ENCODE measurements at regions not wholly inside any gene's neighbourhood (a gene's known extent, or its start where the extent isn't known, plus 50 kb on each side); places are given as distances from the start of the nearest gene placed in this dataset.
"Not testable (repeated sequence)": the region's sequence is repeated elsewhere in the genome, so short reads cannot be mapped to it uniquely, and the experiment has no call there.

DNA sequence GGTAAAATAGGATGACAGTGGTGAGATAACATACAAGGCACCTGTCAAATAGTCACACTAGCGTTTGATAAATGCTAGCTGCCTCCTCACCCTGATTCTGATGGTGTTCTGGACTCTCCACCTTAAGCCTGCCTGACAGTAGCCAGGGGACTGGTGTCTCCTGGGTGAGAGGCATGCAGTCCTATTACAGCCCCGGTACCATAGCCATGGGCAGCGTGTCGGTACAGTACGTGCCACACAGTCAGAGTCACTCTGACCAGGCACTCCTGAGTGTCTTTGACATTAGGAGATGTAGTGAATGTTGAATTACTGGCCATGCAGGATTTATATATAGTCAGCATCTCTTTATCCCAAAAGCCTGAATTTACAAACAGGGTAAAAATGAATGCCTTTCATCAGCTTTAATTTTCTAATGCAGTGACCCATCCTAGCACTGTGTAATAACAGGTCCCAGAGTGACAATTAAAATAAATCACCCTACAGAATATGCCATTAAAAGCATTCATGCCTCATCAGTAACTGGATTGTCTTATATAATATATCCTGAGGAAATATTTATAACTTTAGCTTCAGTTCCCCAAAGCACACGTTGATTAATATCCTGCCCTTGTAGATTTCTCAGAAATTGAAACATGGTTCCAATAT is 760.3 kb upstream of the SOX11 start:
- DNase-seq (ENCODE audit: low read depth, low spot score) (no peak), ATAC-seq (no peak)
- Histone ChIP-seq H3K9me3 (ENCODE audit: control insufficient read depth in 1 of 2, insufficient read depth in 1 of 2, low read depth in 1 of 2, low read length in 2 of 2) (peaks cover 0 to 14% of the 10 kb centered on the region in 2 experiments; a peak in 2 of 4 replicates), H4K20me1 (ENCODE audit: insufficient read depth) (no peaks in the 10 kb centered on the region), H3K4me1 (ENCODE audit: control insufficient read depth in 1 of 2, insufficient read depth in 2 of 2, low read length in 2 of 2) (no peaks in the 10 kb centered on the region), H3K4me3 (replicated peaks in 1 of 2; ENCODE audit: low read depth in 1 of 2, low read length in 2 of 2) (no peak overlapping the region), H3K4me2 (ENCODE audit: low read length) (no peak overlapping the region), H3K79me2 (ENCODE audit: insufficient read depth, low read length) (no peaks in the 10 kb centered on the region), H2AFZ (ENCODE audit: low read depth, low read length, poor library complexity, severe bottlenecking) (no peak overlapping the region), H3K27me3 (ENCODE audit: insufficient read depth, low read length) (no peaks in the 10 kb centered on the region), H3K27ac (ENCODE audit: low read depth, low read length) (no peak overlapping the region), H3K36me3 (ENCODE audit: control insufficient read depth in 1 of 2, insufficient read depth in 2 of 2, low read length in 2 of 2) (no peaks in the 10 kb centered on the region), H3K9me2 (ENCODE audit: insufficient read depth) (no peaks in the 10 kb centered on the region), H3K9ac (ENCODE audit: low read length) (no peak overlapping the region)
- ChIA-PET POLR2A (no interaction called here), RAD21 (ENCODE audit: low non-redundant PET in 1 of 2, low total read pairs in 2 of 2, uncharacterized antibody in 2 of 2, unreplicated experiment in 2 of 2) (no interaction called here), CTCF (no interaction called here)
- intact Hi-C loops (cut with micrococcal nuclease): no loop called here
- BruUV-seq (replicated peaks): no TSS peak
- TF ChIP-seq ELF1 (IDR thresholded peaks at IDR 0.05; ENCODE audit: borderline replicate concordance, low read depth) (no peak), YY1 (IDR thresholded peaks at IDR 0.05; ENCODE audit: extremely low read depth, insufficient replicate concordance, low read depth, low read length) (no peak), ZNF274 (IDR thresholded peaks at IDR 0.05; ENCODE audit: low read depth, low read length) (no peak), JUND (IDR thresholded peaks at IDR 0.05) (no peak), EZH2phosphoT487 (IDR thresholded peaks at IDR 0.05; ENCODE audit: borderline replicate concordance) (no peak), CBX3 (IDR thresholded peaks at IDR 0.05; ENCODE audit: low read depth) (no peak), SRF (IDR thresholded peaks at IDR 0.05; ENCODE audit: low read depth) (no peak), FOSL1 (IDR thresholded peaks at IDR 0.05; ENCODE audit: low read depth) (no peak), SP1 (IDR thresholded peaks at IDR 0.05; ENCODE audit: low read depth) (no peak), POLR2A (IDR thresholded peaks at IDR 0.05; ENCODE audit: borderline replicate concordance, extremely low read depth, insufficient read depth, insufficient read length) (no peak), EZH2 (IDR thresholded peaks at IDR 0.05) (no peak), SIN3A (IDR thresholded peaks at IDR 0.05; ENCODE audit: low read depth) (no peak)
- TF ChIP-seq, protein P1, sequence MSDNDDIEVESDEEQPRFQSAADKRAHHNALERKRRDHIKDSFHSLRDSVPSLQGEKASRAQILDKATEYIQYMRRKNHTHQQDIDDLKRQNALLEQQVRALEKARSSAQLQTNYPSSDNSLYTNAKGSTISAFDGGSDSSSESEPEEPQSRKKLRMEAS (IDR thresholded peaks at IDR 0.05): no peak
- TF ChIP-seq, protein P2, sequence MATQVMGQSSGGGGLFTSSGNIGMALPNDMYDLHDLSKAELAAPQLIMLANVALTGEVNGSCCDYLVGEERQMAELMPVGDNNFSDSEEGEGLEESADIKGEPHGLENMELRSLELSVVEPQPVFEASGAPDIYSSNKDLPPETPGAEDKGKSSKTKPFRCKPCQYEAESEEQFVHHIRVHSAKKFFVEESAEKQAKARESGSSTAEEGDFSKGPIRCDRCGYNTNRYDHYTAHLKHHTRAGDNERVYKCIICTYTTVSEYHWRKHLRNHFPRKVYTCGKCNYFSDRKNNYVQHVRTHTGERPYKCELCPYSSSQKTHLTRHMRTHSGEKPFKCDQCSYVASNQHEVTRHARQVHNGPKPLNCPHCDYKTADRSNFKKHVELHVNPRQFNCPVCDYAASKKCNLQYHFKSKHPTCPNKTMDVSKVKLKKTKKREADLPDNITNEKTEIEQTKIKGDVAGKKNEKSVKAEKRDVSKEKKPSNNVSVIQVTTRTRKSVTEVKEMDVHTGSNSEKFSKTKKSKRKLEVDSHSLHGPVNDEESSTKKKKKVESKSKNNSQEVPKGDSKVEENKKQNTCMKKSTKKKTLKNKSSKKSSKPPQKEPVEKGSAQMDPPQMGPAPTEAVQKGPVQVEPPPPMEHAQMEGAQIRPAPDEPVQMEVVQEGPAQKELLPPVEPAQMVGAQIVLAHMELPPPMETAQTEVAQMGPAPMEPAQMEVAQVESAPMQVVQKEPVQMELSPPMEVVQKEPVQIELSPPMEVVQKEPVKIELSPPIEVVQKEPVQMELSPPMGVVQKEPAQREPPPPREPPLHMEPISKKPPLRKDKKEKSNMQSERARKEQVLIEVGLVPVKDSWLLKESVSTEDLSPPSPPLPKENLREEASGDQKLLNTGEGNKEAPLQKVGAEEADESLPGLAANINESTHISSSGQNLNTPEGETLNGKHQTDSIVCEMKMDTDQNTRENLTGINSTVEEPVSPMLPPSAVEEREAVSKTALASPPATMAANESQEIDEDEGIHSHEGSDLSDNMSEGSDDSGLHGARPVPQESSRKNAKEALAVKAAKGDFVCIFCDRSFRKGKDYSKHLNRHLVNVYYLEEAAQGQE (IDR thresholded peaks at IDR 0.05; ENCODE audit: low read depth): no peak
- TF ChIP-seq, protein P3, sequence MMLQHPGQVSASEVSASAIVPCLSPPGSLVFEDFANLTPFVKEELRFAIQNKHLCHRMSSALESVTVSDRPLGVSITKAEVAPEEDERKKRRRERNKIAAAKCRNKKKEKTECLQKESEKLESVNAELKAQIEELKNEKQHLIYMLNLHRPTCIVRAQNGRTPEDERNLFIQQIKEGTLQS (IDR thresholded peaks at IDR 0.05): no peak
- TF ChIP-seq, protein P4, sequence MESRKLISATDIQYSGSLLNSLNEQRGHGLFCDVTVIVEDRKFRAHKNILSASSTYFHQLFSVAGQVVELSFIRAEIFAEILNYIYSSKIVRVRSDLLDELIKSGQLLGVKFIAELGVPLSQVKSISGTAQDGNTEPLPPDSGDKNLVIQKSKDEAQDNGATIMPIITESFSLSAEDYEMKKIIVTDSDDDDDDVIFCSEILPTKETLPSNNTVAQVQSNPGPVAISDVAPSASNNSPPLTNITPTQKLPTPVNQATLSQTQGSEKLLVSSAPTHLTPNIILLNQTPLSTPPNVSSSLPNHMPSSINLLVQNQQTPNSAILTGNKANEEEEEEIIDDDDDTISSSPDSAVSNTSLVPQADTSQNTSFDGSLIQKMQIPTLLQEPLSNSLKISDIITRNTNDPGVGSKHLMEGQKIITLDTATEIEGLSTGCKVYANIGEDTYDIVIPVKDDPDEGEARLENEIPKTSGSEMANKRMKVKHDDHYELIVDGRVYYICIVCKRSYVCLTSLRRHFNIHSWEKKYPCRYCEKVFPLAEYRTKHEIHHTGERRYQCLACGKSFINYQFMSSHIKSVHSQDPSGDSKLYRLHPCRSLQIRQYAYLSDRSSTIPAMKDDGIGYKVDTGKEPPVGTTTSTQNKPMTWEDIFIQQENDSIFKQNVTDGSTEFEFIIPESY (IDR thresholded peaks at IDR 0.05; ENCODE audit: extremely low read depth, insufficient replicate concordance, low read length): no peak

DNA sequence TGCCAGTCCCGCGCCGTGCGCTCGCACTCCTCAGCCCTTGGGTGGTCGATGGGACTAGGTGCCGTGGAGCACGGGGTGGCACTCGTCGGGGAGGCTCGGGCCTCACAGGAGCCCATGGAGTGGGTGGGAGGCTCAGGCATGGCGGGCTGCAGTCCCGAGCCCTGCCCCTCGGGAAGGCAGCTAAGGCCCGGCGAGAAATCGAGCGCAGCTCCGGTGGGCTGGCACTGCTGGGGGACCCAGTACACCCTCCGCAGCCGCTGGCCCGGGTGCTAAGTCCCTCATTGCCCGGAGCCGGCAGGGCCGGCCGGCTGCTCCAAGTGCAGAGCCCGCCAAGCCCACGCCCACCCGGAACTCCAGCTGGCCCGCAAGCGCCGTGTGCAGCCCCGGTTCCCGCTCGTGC is 756.9 kb upstream of the SOX11 start:
- intact Hi-C loops (cut with micrococcal nuclease); RAD21 ChIA-PET (ENCODE audit: low non-redundant PET in 1 of 2, low total read pairs in 2 of 2, uncharacterized antibody in 2 of 2, unreplicated experiment in 2 of 2); ATAC-seq; H3K36me3 ChIP-seq (ENCODE audit: control insufficient read depth in 1 of 2, insufficient read depth in 2 of 2, low read length in 2 of 2); POLR2A ChIA-PET; DNase-seq (ENCODE audit: low read depth, low spot score); CTCF ChIA-PET; H3K4me2 ChIP-seq (ENCODE audit: low read length); H4K20me1 ChIP-seq (ENCODE audit: insufficient read depth); H3K27ac ChIP-seq (ENCODE audit: low read depth, low read length); H3K9me2 ChIP-seq (ENCODE audit: insufficient read depth); H2AFZ ChIP-seq (ENCODE audit: low read depth, low read length, poor library complexity, severe bottlenecking); H3K4me1 ChIP-seq (ENCODE audit: control insufficient read depth in 1 of 2, insufficient read depth in 2 of 2, low read length in 2 of 2); H3K9ac ChIP-seq (ENCODE audit: low read length); H3K4me3 ChIP-seq (replicated peaks in 1 of 2; ENCODE audit: low read depth in 1 of 2, low read length in 2 of 2); H3K27me3 ChIP-seq (ENCODE audit: insufficient read depth, low read length); BruUV-seq (replicated peaks); H3K79me2 ChIP-seq (ENCODE audit: insufficient read depth, low read length): not testable (repeated sequence)
- H3K9me3 ChIP-seq (ENCODE audit: control insufficient read depth in 1 of 2, insufficient read depth in 1 of 2, low read depth in 1 of 2, low read length in 2 of 2): peaks cover 11 to 13% of the 10 kb centered on the region in 2 experiments; a peak in 2 of 4 replicates
